HL-60 (cell line): ENCODE measurements at regions not wholly inside any gene's neighbourhood (a gene's known extent, or its start where the extent isn't known, plus 50 kb on each side); places are given as distances from the start of the nearest gene placed in this dataset.

ENCODE experiments used
- CTCF ChIP-seq: IDR thresholded peaks from one replicate; pipeline ENCODE4 v1.5.1; 2011; ENCODE audit warnings: low read length, control low read depth, inconsistent platforms; ENCODE audit not compliant: insufficient read depth
- POLR2AphosphoS5 ChIP-seq: IDR thresholded peaks from 2 replicates; pipeline ENCODE4 v1.6.1; 2012; ENCODE audit warnings: low read depth

- TF ChIP-seq CTCF (no peak), POLR2AphosphoS5 (no peak)
Measured at GRCh38 chr1:58166417-58166816, 380.1 kb downstream of the OMA1 start.
